WTC11 (cell line): ENCODE measurements at regions not wholly inside any gene's neighbourhood (a gene's known extent, or its start where the extent isn't known, plus 50 kb on each side); places are given as distances from the start of the nearest gene placed in this dataset.

Experiments
- CTCF ChIP-seq: fragments of 200-600 bp; IDR thresholded peaks from 2 replicates; pipeline ENCODE4 v1.8.0; 2022; ENCODE audit warnings: antibody characterized with exemption
- E2F5 ChIP-seq: sonication (generic); formaldehyde crosslinking; IDR thresholded peaks from 2 replicates; pipeline ENCODE4 v1.8.1; 2022; ENCODE audit warnings: mild to moderate bottlenecking, moderate library complexity, missing genetic modification reagents
- ETV6 ChIP-seq: sonication (generic); formaldehyde crosslinking; IDR thresholded peaks from 2 replicates; pipeline ENCODE4 v1.8.1; 2022; ENCODE audit warnings: mild to moderate bottlenecking, missing genetic modification reagents
- IRF2 ChIP-seq: sonication (generic); formaldehyde crosslinking; IDR thresholded peaks from 2 replicates; pipeline ENCODE4 v1.8.0; 2022; ENCODE audit warnings: low read depth, missing genetic modification reagents, borderline replicate concordance
- NR2C2 ChIP-seq: sonication (generic); formaldehyde crosslinking; IDR thresholded peaks from 2 replicates; pipeline ENCODE4 v1.8.0; 2022; ENCODE audit warnings: mild to moderate bottlenecking, missing genetic modification reagents
- SP1 ChIP-seq: sonication (generic); formaldehyde crosslinking; conservative IDR thresholded peaks from 2 replicates; pipeline ENCODE4 v1.8.1; 2022; ENCODE audit warnings: missing genetic modification reagents
- TEAD4 ChIP-seq: sonication (generic); formaldehyde crosslinking; IDR thresholded peaks from 2 replicates; pipeline ENCODE4 v1.8.0; 2022; ENCODE audit warnings: mild to moderate bottlenecking, missing genetic modification reagents
- TP53 ChIP-seq: sonication (generic); formaldehyde crosslinking; IDR thresholded peaks from 2 replicates; pipeline ENCODE4 v1.8.1; 2023; ENCODE audit warnings: mild to moderate bottlenecking, missing genetic modification reagents
- ZNF121 ChIP-seq: sonication (generic); formaldehyde crosslinking; IDR thresholded peaks from 2 replicates; pipeline ENCODE4 v1.8.0; 2023; ENCODE audit warnings: missing genetic modification reagents
- TF ChIP-seq, protein P1 (sequence below): sonication (generic); formaldehyde crosslinking; IDR thresholded peaks from 2 replicates; pipeline ENCODE4 v1.8.0; 2022; ENCODE audit warnings: missing genetic modification reagents

DNA sequence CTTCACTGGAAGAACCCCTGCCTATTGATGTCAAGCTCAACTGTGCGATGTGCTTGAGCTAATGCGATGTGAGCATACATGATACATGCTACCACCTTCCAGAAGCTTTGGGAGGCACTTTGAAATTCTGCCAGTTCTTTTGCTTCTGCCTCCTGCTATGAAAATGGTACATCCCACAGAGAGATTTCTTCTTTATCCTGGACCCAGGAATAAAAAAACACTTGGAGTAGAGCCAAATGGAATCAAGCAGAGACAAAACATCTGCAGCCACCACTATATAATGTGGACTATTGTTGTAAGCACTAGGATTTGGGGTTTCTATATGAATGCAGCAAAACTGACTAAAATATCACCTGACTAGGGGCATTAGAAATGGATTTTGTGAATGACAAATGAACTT lies 119.9 kb upstream of the GAP43 start:
- no peak for TF ChIP-seq CTCF
- no peak for TF ChIP-seq NR2C2 (CRISPR knock-in tag)
- TF ChIP-seq TP53 (CRISPR knock-in tag) = no peak
- TF ChIP-seq E2F5 (CRISPR knock-in tag) = no peak
- no peak for TF ChIP-seq IRF2 (CRISPR knock-in tag)
- no peak for TF ChIP-seq TEAD4 (CRISPR knock-in tag)
- no peak for TF ChIP-seq ZNF121 (CRISPR knock-in tag)
- TF ChIP-seq SP1 (CRISPR knock-in tag) = no peak
- TF ChIP-seq, protein P1, sequence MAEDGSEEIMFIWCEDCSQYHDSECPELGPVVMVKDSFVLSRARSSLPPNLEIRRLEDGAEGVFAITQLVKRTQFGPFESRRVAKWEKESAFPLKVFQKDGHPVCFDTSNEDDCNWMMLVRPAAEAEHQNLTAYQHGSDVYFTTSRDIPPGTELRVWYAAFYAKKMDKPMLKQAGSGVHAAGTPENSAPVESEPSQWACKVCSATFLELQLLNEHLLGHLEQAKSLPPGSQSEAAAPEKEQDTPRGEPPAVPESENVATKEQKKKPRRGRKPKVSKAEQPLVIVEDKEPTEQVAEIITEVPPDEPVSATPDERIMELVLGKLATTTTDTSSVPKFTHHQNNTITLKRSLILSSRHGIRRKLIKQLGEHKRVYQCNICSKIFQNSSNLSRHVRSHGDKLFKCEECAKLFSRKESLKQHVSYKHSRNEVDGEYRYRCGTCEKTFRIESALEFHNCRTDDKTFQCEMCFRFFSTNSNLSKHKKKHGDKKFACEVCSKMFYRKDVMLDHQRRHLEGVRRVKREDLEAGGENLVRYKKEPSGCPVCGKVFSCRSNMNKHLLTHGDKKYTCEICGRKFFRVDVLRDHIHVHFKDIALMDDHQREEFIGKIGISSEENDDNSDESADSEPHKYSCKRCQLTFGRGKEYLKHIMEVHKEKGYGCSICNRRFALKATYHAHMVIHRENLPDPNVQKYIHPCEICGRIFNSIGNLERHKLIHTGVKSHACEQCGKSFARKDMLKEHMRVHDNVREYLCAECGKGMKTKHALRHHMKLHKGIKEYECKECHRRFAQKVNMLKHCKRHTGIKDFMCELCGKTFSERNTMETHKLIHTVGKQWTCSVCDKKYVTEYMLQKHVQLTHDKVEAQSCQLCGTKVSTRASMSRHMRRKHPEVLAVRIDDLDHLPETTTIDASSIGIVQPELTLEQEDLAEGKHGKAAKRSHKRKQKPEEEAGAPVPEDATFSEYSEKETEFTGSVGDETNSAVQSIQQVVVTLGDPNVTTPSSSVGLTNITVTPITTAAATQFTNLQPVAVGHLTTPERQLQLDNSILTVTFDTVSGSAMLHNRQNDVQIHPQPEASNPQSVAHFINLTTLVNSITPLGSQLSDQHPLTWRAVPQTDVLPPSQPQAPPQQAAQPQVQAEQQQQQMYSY (CRISPR knock-in tag) = no peak
- TF ChIP-seq ETV6 = no peak
